ENCODE measurements at regions not wholly inside any gene's neighbourhood (a gene's known extent, or its start where the extent isn't known, plus 50 kb on each side); places are given as distances from the start of the nearest gene placed in this dataset.
A peak's percentile ranks its signal among the peaks of the same experiment; 100 is the strongest.

DNA sequence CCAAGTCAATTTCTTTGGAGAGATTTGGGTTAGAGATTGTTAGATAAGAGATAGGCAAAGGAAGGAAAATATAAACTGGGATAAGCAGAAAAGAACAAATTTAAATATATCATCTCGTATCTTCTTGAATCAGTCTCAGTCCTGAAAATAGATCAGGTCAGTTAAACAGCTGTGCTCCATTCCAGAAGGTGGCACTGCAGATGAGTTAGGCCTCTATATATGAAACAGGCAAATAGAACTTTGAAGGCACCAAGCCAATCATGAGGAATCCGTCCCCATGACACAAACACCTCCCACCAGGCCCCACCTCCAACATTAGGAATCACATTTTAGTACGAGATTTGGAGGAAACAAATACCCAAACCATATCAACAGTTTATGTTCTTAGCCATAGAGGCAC is 605.5 kb upstream of the USP15 start:
- Histone ChIP-seq H3K36me3 (ENCODE audit: low read depth) (no peaks in the 10 kb centered on the region), H3K4me3 (ENCODE audit: severe bottlenecking) (no peak overlapping the region), H3K4me1 (ENCODE audit: insufficient read depth, poor library complexity, severe bottlenecking) (no peaks in the 10 kb centered on the region), H3K27ac (ENCODE audit: poor library complexity, severe bottlenecking) (no peak overlapping the region), H3K27me3 (ENCODE audit: insufficient read depth, poor library complexity, severe bottlenecking) (no peaks in the 10 kb centered on the region), H3K9me3 (ENCODE audit: severe bottlenecking) (no peaks in the 10 kb centered on the region)
- ATAC-seq (ENCODE audit: low read depth): peak; percentile 58; the same call in 2 of the 3 replicates
- no peak for DNase-seq (ENCODE audit: low spot score)
- TF ChIP-seq, protein P1, sequence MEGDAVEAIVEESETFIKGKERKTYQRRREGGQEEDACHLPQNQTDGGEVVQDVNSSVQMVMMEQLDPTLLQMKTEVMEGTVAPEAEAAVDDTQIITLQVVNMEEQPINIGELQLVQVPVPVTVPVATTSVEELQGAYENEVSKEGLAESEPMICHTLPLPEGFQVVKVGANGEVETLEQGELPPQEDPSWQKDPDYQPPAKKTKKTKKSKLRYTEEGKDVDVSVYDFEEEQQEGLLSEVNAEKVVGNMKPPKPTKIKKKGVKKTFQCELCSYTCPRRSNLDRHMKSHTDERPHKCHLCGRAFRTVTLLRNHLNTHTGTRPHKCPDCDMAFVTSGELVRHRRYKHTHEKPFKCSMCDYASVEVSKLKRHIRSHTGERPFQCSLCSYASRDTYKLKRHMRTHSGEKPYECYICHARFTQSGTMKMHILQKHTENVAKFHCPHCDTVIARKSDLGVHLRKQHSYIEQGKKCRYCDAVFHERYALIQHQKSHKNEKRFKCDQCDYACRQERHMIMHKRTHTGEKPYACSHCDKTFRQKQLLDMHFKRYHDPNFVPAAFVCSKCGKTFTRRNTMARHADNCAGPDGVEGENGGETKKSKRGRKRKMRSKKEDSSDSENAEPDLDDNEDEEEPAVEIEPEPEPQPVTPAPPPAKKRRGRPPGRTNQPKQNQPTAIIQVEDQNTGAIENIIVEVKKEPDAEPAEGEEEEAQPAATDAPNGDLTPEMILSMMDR (IDR thresholded peaks at IDR 0.05; ENCODE audit: poor library complexity, severe bottlenecking): peak; percentile 41

DNA sequence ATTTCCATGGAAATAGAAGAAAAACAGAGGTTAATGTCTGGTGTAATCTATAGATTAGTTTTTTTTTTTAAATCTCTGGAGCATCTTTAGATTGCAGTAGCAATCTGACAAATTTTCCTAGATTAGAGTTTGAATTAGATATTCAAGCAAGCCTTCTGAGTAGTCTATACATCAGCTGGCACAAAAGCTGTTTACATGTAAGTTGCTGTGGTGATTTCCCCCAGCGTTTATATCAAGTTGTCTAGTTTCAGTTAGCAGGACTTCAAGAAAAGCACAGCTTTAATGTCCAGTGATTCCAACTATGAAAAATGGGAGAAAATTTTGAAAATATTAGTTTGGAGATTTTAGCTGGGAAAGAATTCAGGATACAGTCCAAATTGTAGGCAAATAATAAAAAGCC is 605.0 kb upstream of the USP15 start:
- no peak for DNase-seq (ENCODE audit: low spot score)
- H3K9me3 ChIP-seq (ENCODE audit: severe bottlenecking): no peaks in the 10 kb centered on the region
- H3K27me3 ChIP-seq (ENCODE audit: insufficient read depth, poor library complexity, severe bottlenecking): no peaks in the 10 kb centered on the region
- H3K4me3 ChIP-seq (ENCODE audit: severe bottlenecking): no peak overlapping the region
- no peaks in the 10 kb centered on the region for H3K36me3 ChIP-seq (ENCODE audit: low read depth)
- no peaks in the 10 kb centered on the region for H3K4me1 ChIP-seq (ENCODE audit: insufficient read depth, poor library complexity, severe bottlenecking)
- no peak overlapping the region for H3K27ac ChIP-seq (ENCODE audit: poor library complexity, severe bottlenecking)
- TF ChIP-seq, protein P1 (IDR thresholded peaks at IDR 0.05; ENCODE audit: poor library complexity, severe bottlenecking): no peak
- no peak for ATAC-seq (ENCODE audit: low read depth)

DNA sequence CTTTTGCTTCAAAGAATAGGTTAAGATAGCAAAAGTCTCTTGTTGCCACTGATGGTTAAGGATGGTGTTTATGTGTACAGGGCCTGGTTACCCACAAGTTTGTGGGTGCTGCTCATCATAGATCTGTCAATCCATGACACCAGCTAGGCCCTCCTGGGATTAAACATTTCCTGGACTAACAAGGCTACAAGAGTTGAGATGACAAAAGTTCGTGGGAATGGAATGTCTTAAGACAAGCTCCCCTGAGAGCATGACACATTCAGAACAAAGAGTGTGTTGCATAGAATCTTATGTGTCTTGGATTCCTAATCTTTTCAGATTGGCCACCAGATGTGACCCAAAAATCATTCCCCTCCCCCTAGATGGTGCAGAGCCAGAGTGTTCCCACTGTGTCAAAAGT is 592.5 kb upstream of the USP15 start:
- DNase-seq (ENCODE audit: low spot score) (no peak), ATAC-seq (ENCODE audit: low read depth) (no peak)
- no peaks in the 10 kb centered on the region for H3K4me1 ChIP-seq (ENCODE audit: insufficient read depth, poor library complexity, severe bottlenecking)
- H3K27ac ChIP-seq (ENCODE audit: poor library complexity, severe bottlenecking): no peak overlapping the region
- H3K9me3 ChIP-seq (ENCODE audit: severe bottlenecking): no peaks in the 10 kb centered on the region
- no peaks in the 10 kb centered on the region for H3K27me3 ChIP-seq (ENCODE audit: insufficient read depth, poor library complexity, severe bottlenecking)
- TF ChIP-seq, protein P1 (IDR thresholded peaks at IDR 0.05; ENCODE audit: poor library complexity, severe bottlenecking): no peak
- H3K36me3 ChIP-seq (ENCODE audit: low read depth): no peaks in the 10 kb centered on the region
- H3K4me3 ChIP-seq (ENCODE audit: severe bottlenecking): no peak overlapping the region

- ATAC-seq (ENCODE audit: low read depth) (peak; percentile 59; the same call in 2 of the 3 replicates), DNase-seq (ENCODE audit: low spot score) (no peak)
- no peaks in the 10 kb centered on the region for H3K36me3 ChIP-seq (ENCODE audit: low read depth)
- H3K9me3 ChIP-seq (ENCODE audit: severe bottlenecking): no peaks in the 10 kb centered on the region
- TF ChIP-seq, protein P1 (IDR thresholded peaks at IDR 0.05; ENCODE audit: poor library complexity, severe bottlenecking): no peak
- H3K27ac ChIP-seq (ENCODE audit: poor library complexity, severe bottlenecking): no peak overlapping the region
- no peaks in the 10 kb centered on the region for H3K27me3 ChIP-seq (ENCODE audit: insufficient read depth, poor library complexity, severe bottlenecking)
- H3K4me1 ChIP-seq (ENCODE audit: insufficient read depth, poor library complexity, severe bottlenecking): no peaks in the 10 kb centered on the region
- no peak overlapping the region for H3K4me3 ChIP-seq (ENCODE audit: severe bottlenecking)
These were observed 583.7 kb upstream of the USP15 start for GRCh38 chr12:61676520-61676919.

DNA sequence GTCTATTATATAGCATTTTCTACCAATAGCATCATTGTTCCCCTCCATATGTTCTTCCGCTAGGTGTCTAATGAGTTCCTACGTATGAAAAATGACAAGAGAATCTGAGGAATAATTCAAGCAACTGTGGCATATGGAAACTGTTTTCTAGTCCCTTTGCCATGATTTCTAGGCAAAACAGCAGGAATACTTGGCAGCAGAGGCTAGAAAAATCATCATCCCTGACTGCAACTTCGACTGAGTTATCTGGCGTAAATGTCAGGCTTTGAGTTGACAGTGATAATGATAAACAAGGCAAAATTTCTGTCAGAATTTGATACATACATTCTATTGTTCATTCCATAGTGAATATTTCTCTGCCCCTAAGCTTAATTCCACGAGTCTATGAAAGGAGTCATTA is 572.8 kb upstream of the USP15 start:
- ATAC-seq (ENCODE audit: low read depth): no peak
- Histone ChIP-seq H3K4me3 (ENCODE audit: severe bottlenecking) (no peak overlapping the region), H3K4me1 (ENCODE audit: insufficient read depth, poor library complexity, severe bottlenecking) (no peaks in the 10 kb centered on the region), H3K36me3 (ENCODE audit: low read depth) (no peaks in the 10 kb centered on the region), H3K9me3 (ENCODE audit: severe bottlenecking) (no peaks in the 10 kb centered on the region), H3K27me3 (ENCODE audit: insufficient read depth, poor library complexity, severe bottlenecking) (no peaks in the 10 kb centered on the region), H3K27ac (ENCODE audit: poor library complexity, severe bottlenecking) (no peak overlapping the region)
- TF ChIP-seq, protein P1 (IDR thresholded peaks at IDR 0.05; ENCODE audit: poor library complexity, severe bottlenecking): no peak
- no peak for DNase-seq (ENCODE audit: low spot score)

Data from RWPE2 (cell line).